ENCODE measurements at regions not wholly inside any gene's neighbourhood (a gene's known extent, or its start where the extent isn't known, plus 50 kb on each side); places are given as distances from the start of the nearest gene placed in this dataset.

GRCh38 chr12:97936165-97936564 is 473.6 kb downstream of the RMST start:
- Histone ChIP-seq H3K4me3 (no peak overlapping the region), H3K9me3 (no peaks in the 10 kb centered on the region), H3K27ac (no peak overlapping the region), H3K27me3 (no peaks in the 10 kb centered on the region), H3K4me1 (peaks cover 0 to 7% (median 0%) of the 10 kb centered on the region in 4 donors), H3K36me3 (no peaks in the 10 kb centered on the region)
- no peak for DNase-seq
- intact Hi-C loops (cut with DNase I; ENCODE audit: low total_unique reads), result no loop called here
- 52 to 70% (median 59%) methylated on average over 5 of the region's 5 CpGs for WGBS, 5 donors
- TF ChIP-seq EP300 (IDR thresholded peaks at IDR 0.05) (no peak), POLR2AphosphoS5 (IDR thresholded peaks at IDR 0.05) (no peak), POLR2A (IDR thresholded peaks at IDR 0.05) (no peak)
- TF ChIP-seq, protein P1, sequence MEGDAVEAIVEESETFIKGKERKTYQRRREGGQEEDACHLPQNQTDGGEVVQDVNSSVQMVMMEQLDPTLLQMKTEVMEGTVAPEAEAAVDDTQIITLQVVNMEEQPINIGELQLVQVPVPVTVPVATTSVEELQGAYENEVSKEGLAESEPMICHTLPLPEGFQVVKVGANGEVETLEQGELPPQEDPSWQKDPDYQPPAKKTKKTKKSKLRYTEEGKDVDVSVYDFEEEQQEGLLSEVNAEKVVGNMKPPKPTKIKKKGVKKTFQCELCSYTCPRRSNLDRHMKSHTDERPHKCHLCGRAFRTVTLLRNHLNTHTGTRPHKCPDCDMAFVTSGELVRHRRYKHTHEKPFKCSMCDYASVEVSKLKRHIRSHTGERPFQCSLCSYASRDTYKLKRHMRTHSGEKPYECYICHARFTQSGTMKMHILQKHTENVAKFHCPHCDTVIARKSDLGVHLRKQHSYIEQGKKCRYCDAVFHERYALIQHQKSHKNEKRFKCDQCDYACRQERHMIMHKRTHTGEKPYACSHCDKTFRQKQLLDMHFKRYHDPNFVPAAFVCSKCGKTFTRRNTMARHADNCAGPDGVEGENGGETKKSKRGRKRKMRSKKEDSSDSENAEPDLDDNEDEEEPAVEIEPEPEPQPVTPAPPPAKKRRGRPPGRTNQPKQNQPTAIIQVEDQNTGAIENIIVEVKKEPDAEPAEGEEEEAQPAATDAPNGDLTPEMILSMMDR (IDR thresholded peaks at IDR 0.05), result no peak

DNA sequence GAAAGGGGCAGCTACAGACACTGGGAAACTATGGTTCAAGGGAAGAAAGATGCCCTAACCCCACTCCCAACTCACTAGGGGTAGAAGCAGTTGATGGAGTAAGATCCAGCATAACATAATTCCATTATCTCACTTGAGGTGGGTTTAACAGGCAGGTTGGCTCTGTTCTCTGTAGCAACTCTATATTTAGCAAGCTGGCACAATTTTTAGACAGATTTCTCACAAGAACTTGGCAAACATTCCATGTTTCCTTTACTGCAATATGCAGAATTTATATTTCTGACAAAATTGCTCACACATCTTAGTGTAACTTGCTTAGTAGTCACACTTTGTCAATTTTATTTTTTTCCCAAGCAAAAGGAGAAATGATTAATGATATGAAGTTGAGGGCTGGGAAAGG is 475.4 kb downstream of the RMST start:
- no peaks in the 10 kb centered on the region for H3K36me3 ChIP-seq
- DNase-seq, result no peak
- H3K4me3 ChIP-seq, result no peak overlapping the region
- H3K9me3 ChIP-seq, result no peaks in the 10 kb centered on the region
- H3K27ac ChIP-seq, result no peak overlapping the region
- TF ChIP-seq POLR2AphosphoS5 (IDR thresholded peaks at IDR 0.05), result no peak
- no peak for TF ChIP-seq POLR2A (IDR thresholded peaks at IDR 0.05)
- TF ChIP-seq, protein P1 (IDR thresholded peaks at IDR 0.05), result no peak
- TF ChIP-seq EP300 (IDR thresholded peaks at IDR 0.05), result no peak
- peaks cover 0 to 7% (median 0%) of the 10 kb centered on the region in 4 donors for H3K4me1 ChIP-seq
- H3K27me3 ChIP-seq, result no peaks in the 10 kb centered on the region
- intact Hi-C loops (cut with DNase I; ENCODE audit: low total_unique reads), result no loop called here

GRCh38 chr12:97939156-97939555 is 476.6 kb downstream of the RMST start:
- Histone ChIP-seq H3K36me3 (no peaks in the 10 kb centered on the region), H3K9me3 (no peaks in the 10 kb centered on the region), H3K27ac (no peak overlapping the region), H3K27me3 (no peaks in the 10 kb centered on the region), H3K4me1 (peaks cover 0 to 7% (median 0%) of the 10 kb centered on the region in 4 donors), H3K4me3 (no peak overlapping the region)
- intact Hi-C loops (cut with DNase I; ENCODE audit: low total_unique reads), result no loop called here
- no peak for DNase-seq
- TF ChIP-seq POLR2A (IDR thresholded peaks at IDR 0.05) (no peak), EP300 (IDR thresholded peaks at IDR 0.05) (no peak), POLR2AphosphoS5 (IDR thresholded peaks at IDR 0.05) (no peak)
- TF ChIP-seq, protein P1 (IDR thresholded peaks at IDR 0.05), result no peak
- WGBS, 5 donors, result 93 to 100% (median 98%) methylated on average over 1 of the region's 1 CpG

DNA sequence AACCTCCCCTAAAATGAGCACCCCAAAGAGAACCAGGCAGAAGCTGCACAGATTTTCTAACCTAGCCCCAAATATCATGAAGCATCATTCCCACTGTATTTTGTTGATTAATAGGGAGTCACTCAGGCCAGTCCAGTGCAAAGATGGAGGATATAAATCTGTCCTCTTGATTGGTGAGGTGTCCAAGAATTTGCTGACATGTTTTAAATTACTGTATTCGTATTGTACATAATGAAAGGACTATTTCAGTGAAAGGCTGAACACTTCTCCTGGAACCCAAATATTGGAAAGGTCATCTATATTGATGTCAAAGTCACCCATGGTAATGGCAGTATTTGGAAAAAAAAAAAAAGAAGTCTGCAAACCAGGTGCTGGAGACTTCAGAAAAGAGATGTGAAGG is 477.5 kb downstream of the RMST start:
- Histone ChIP-seq H3K36me3 (no peaks in the 10 kb centered on the region), H3K4me1 (peaks cover 0 to 7% (median 0%) of the 10 kb centered on the region in 4 donors), H3K9me3 (no peaks in the 10 kb centered on the region), H3K27ac (no peak overlapping the region), H3K27me3 (no peaks in the 10 kb centered on the region), H3K4me3 (no peak overlapping the region)
- 73 to 85% (median 80%) methylated on average over 1 of the region's 1 CpG for WGBS, 5 donors
- intact Hi-C loops (cut with DNase I; ENCODE audit: low total_unique reads), result no loop called here
- TF ChIP-seq POLR2A (IDR thresholded peaks at IDR 0.05) (no peak), POLR2AphosphoS5 (IDR thresholded peaks at IDR 0.05) (no peak), EP300 (IDR thresholded peaks at IDR 0.05) (no peak)
- TF ChIP-seq, protein P1 (IDR thresholded peaks at IDR 0.05), result no peak
- no peak for DNase-seq

Data from stomach (tissue), 8 donors.